GM21619 (cell line): ENCODE measurements at regions not wholly inside any gene's neighbourhood (a gene's known extent, or its start where the extent isn't known, plus 50 kb on each side); places are given as distances from the start of the nearest gene placed in this dataset.
"Not testable (repeated sequence)": the region's sequence is repeated elsewhere in the genome, so short reads cannot be mapped to it uniquely, and the experiment has no call there.

Experiments used
- ATAC-seq: cut with Tn5 transposase; IDR thresholded peaks from one replicate; pipeline ENCODE4 v1.9.1; 2021; ENCODE audit not compliant: unreplicated experiment

GRCh38 chr9:108766626-108767161 lies 89.1 kb downstream of the ACTL7B start:
- no peak for ATAC-seq

GRCh38 chr9:108765265-108765664 lies 90.5 kb downstream of the ACTL7B start:
- ATAC-seq = no peak

GRCh38 chr9:108762348-108763055 lies 93.3 kb downstream of the ACTL7B start:
- no peak for ATAC-seq

GRCh38 chr9:108761655-108762347 lies 94.0 kb downstream of the ACTL7B start:
- peak; percentile 70 for ATAC-seq

GRCh38 chr9:108760841-108761240 lies 94.9 kb downstream of the ACTL7B start:
- ATAC-seq = no peak

- ATAC-seq = no peak
Observed at GRCh38 chr9:108759835-108760234, 96.0 kb downstream of the ACTL7B start.

- no peak for ATAC-seq
Observed at GRCh38 chr9:108759399-108759798, 96.4 kb downstream of the ACTL7B start.

- ATAC-seq = no peak
Observed at GRCh38 chr9:108756746-108757490, 98.9 kb downstream of the ACTL7B start.

- ATAC-seq = peak; percentile 82
Observed at GRCh38 chr9:108755979-108756378, 99.8 kb downstream of the ACTL7B start.

GRCh38 chr9:108751369-108751768 lies 104.4 kb downstream of the ACTL7B start:
- no peak for ATAC-seq

- ATAC-seq = no peak
Observed at GRCh38 chr9:108750661-108751215, 105.0 kb downstream of the ACTL7B start.

- no peak for ATAC-seq
Observed at GRCh38 chr9:108748776-108749175, 107.0 kb downstream of the ACTL7B start.

GRCh38 chr9:108746864-108747263 lies 108.9 kb downstream of the ACTL7B start:
- ATAC-seq = no peak

GRCh38 chr9:108746001-108746400 lies 109.8 kb downstream of the ACTL7B start:
- ATAC-seq = no peak

- no peak for ATAC-seq
Observed at GRCh38 chr9:108744641-108745040, 111.1 kb downstream of the ACTL7B start.

GRCh38 chr9:108743901-108744371 lies 111.8 kb downstream of the ACTL7B start:
- ATAC-seq = no peak

- ATAC-seq = no peak
Observed at GRCh38 chr9:108743416-108743815, 112.4 kb downstream of the ACTL7B start.

- ATAC-seq = no peak
Observed at GRCh38 chr9:108742191-108742590, 113.6 kb downstream of the ACTL7B start.

GRCh38 chr9:108731292-108731691 lies 124.5 kb downstream of the ACTL7B start:
- not testable (repeated sequence) for ATAC-seq

- no peak for ATAC-seq
Observed at GRCh38 chr9:108727580-108728111, 128.1 kb downstream of the ACTL7B start.

- no peak for ATAC-seq
Observed at GRCh38 chr9:108724652-108725051, 131.1 kb downstream of the ACTL7B start.
